GM23338 (cell line): ENCODE measurements at regions not wholly inside any gene's neighbourhood (a gene's known extent, or its start where the extent isn't known, plus 50 kb on each side); places are given as distances from the start of the nearest gene placed in this dataset.

Experiments
- ATAC-seq: fragments of 200-7000 bp; cut with Tn5 transposase; 3 replicates; pipeline ENCODE4 v1.9.1; 2020
- DNase-seq: peaks from one replicate; pipeline ENCODE4 v3.0.0-alpha.2; 2015; ENCODE audit warnings: low spot score
- H2AFZ ChIP-seq: fragments of 200-600 bp; sonication (generic); 2 replicates; pipeline ENCODE4 v1.8.0; 2016; ENCODE audit warnings: antibody characterized with exemption, mild to moderate bottlenecking, moderate library complexity
- H3F3A ChIP-seq: fragments of 200-600 bp; sonication (generic); replicated peaks from 2 replicates; pipeline ENCODE4 v1.8.0; 2017; ENCODE audit warnings: antibody characterized with exemption, mixed run types, low read depth
- H3K27ac ChIP-seq: fragments of 200-600 bp; sonication (generic); 2 replicates; pipeline ENCODE4 v1.6.1; 2016; ENCODE audit warnings: low read depth
- H3K27me3 ChIP-seq: fragments of 200-600 bp; sonication (generic); 2 replicates; pipeline ENCODE4 v1.8.0; 2016; ENCODE audit warnings: mild to moderate bottlenecking, mixed run types, moderate library complexity; ENCODE audit not compliant: insufficient read depth
- H3K36me3 ChIP-seq: fragments of 200-600 bp; sonication (generic); 2 replicates; pipeline ENCODE4 v1.8.0; 2016; ENCODE audit warnings: mild to moderate bottlenecking; ENCODE audit not compliant: insufficient read depth
- H3K4me1 ChIP-seq: fragments of 200-600 bp; sonication (generic); 2 replicates; pipeline ENCODE4 v1.8.0; 2016; ENCODE audit warnings: mild to moderate bottlenecking, moderate library complexity; ENCODE audit not compliant: insufficient read depth
- H3K4me2 ChIP-seq: fragments of 200-600 bp; sonication (generic); 2 replicates; pipeline ENCODE4 v1.7.1; 2017; ENCODE audit warnings: mixed run types
- H3K4me3 ChIP-seq: fragments of 200-600 bp; sonication (generic); 2 replicates; pipeline ENCODE4 v1.6.1; 2016; ENCODE audit warnings: mixed run types
- H3K79me2 ChIP-seq: fragments of 200-600 bp; sonication (generic); replicated peaks from 2 replicates; pipeline ENCODE4 v1.8.0; 2017; ENCODE audit warnings: mild to moderate bottlenecking; ENCODE audit not compliant: insufficient read depth
- H3K9me2 ChIP-seq: fragments of 200-600 bp; sonication (generic); 2 replicates; pipeline ENCODE4 v1.8.0; 2017; ENCODE audit not compliant: insufficient read depth
- H4K20me1 ChIP-seq: fragments of 200-600 bp; sonication (generic); replicated peaks from 2 replicates; pipeline ENCODE4 v1.8.0; 2017; ENCODE audit warnings: mild to moderate bottlenecking; ENCODE audit not compliant: insufficient read depth
- H3K27ac Mint-ChIP-seq: 2 replicates; pipeline ENCODE4 v1.8.0; 2020; ENCODE audit warnings: inconsistent platforms, mild to moderate bottlenecking, moderate library complexity, mixed read lengths
- H3K27me3 Mint-ChIP-seq: 3 replicates; pipeline ENCODE4 v1.8.0; 2022; ENCODE audit warnings: low read depth, mild to moderate bottlenecking, moderate library complexity, mixed read lengths, inconsistent platforms; ENCODE audit not compliant: insufficient read depth, poor library complexity
- H3K36me3 Mint-ChIP-seq: 3 replicates; pipeline ENCODE4 v1.8.0; 2021; ENCODE audit warnings: low read depth, mild to moderate bottlenecking, inconsistent platforms, moderate library complexity, mixed read lengths
- H3K4me1 Mint-ChIP-seq: 3 replicates; pipeline ENCODE4 v1.8.0; 2020; ENCODE audit warnings: mild to moderate bottlenecking, inconsistent platforms, mixed read lengths
- H3K4me3 Mint-ChIP-seq: 3 replicates; pipeline ENCODE4 v1.8.0; 2021; ENCODE audit warnings: moderate library complexity, mild to moderate bottlenecking, inconsistent platforms, mixed read lengths
- H3K9me3 Mint-ChIP-seq: 3 replicates; pipeline ENCODE4 v1.8.0; 2020; ENCODE audit warnings: moderate library complexity, mild to moderate bottlenecking, inconsistent platforms, mixed read lengths
- CREB1 ChIP-seq: fragments of 250-450 bp; sonication (Bioruptor Pico); IDR thresholded peaks from 2 replicates; pipeline ENCODE4 v1.5.0; 2020; ENCODE audit warnings: low read depth, mild to moderate bottlenecking, moderate library complexity
- CTCF ChIP-seq, 2 experiments: fragments of 200-600 bp in 1 of 2; sonication (generic) in 1 of 2; conservative IDR thresholded peaks; 2 replicates each; pipeline versions ENCODE4 v1.5.1 to v1.6.1; 2016 to 2017; ENCODE audit warnings: antibody characterized with exemption in 2 of 2, low read depth in 2 of 2, mild to moderate bottlenecking in 2 of 2, moderate library complexity in 1 of 2
- ETS1 ChIP-seq: IDR thresholded peaks from 2 replicates; pipeline ENCODE4 v1.6.1; 2016; ENCODE audit warnings: antibody characterized with exemption
- EZH2 ChIP-seq: fragments of 200-600 bp; sonication (generic); IDR thresholded peaks from one replicate; pipeline ENCODE4 v1.8.0; 2017; ENCODE audit warnings: antibody characterized with exemption, mild to moderate bottlenecking, low read depth; ENCODE audit not compliant: unreplicated experiment
- EZH2phosphoT487 ChIP-seq: fragments of 200-600 bp; sonication (generic); IDR thresholded peaks from one replicate; pipeline ENCODE4 v1.8.1; 2018; ENCODE audit warnings: antibody characterized with exemption; ENCODE audit not compliant: unreplicated experiment
- JUNB ChIP-seq: IDR thresholded peaks from one replicate; pipeline ENCODE4 v1.6.1; 2016; ENCODE audit warnings: antibody characterized with exemption; ENCODE audit not compliant: unreplicated experiment
- NANOG ChIP-seq: IDR thresholded peaks from 2 replicates; pipeline ENCODE4 v1.6.1; 2016; ENCODE audit warnings: antibody characterized with exemption, borderline replicate concordance
- POLR2AphosphoS5 ChIP-seq: IDR thresholded peaks from 2 replicates; pipeline ENCODE4 v1.6.1; 2016; ENCODE audit warnings: antibody characterized with exemption, low read depth
- REST ChIP-seq: IDR thresholded peaks from one replicate; pipeline ENCODE4 v1.6.1; 2018; ENCODE audit warnings: antibody characterized with exemption; ENCODE audit not compliant: unreplicated experiment
- STAT1 ChIP-seq: IDR thresholded peaks from one replicate; pipeline ENCODE4 v1.6.1; 2016; ENCODE audit warnings: antibody characterized with exemption; ENCODE audit not compliant: unreplicated experiment
- ZNF114 ChIP-seq: fragments of 250-450 bp; sonication (Bioruptor Pico); IDR thresholded peaks from 2 replicates; pipeline ENCODE4 v1.5.0; 2020; ENCODE audit warnings: mild to moderate bottlenecking, moderate library complexity
- ZNF331 ChIP-seq: fragments of 250-450 bp; sonication (Bioruptor Pico); IDR thresholded peaks from 2 replicates; pipeline ENCODE4 v1.5.0; 2020; ENCODE audit warnings: low read depth, mild to moderate bottlenecking, moderate library complexity
- ZNF462 ChIP-seq: fragments of 250-450 bp; sonication (Bioruptor Pico); IDR thresholded peaks from 2 replicates; pipeline ENCODE4 v1.5.0; 2020; ENCODE audit warnings: mild to moderate bottlenecking, moderate library complexity

- no peaks in the 10 kb centered on the region for H3K79me2 ChIP-seq
- ATAC-seq (no peak), DNase-seq (no peak)
- H4K20me1 ChIP-seq: no peaks in the 10 kb centered on the region
- H3K36me3 Mint-ChIP-seq: no peaks in the 10 kb centered on the region
- H3K27me3 ChIP-seq: no peaks in the 10 kb centered on the region
- no peaks in the 10 kb centered on the region for H3K36me3 ChIP-seq
- no peaks in the 10 kb centered on the region for H3K9me3 Mint-ChIP-seq
- H3K4me2 ChIP-seq: no peak overlapping the region
- H3K4me1 Mint-ChIP-seq: no peaks in the 10 kb centered on the region
- no peak overlapping the region for H2AFZ ChIP-seq
- H3K27me3 Mint-ChIP-seq: no peaks in the 10 kb centered on the region
- TF ChIP-seq EZH2 (no peak), ZNF114 (no peak), CREB1 (CRISPR knock-in tag) (no peak), POLR2AphosphoS5 (no peak), ETS1 (no peak), REST (no peak), JUNB (no peak), ZNF462 (CRISPR knock-in tag) (no peak), STAT1 (no peak), CTCF (conservative IDR thresholded peaks at IDR 0.05; ENCODE audit: low read depth in 2 of 2) (no peak), EZH2phosphoT487 (no peak), ZNF331 (CRISPR knock-in tag) (no peak), NANOG (no peak)
- H3K4me1 ChIP-seq: no peaks in the 10 kb centered on the region
- no peak overlapping the region for H3K27ac ChIP-seq
- H3K9me2 ChIP-seq: no peaks in the 10 kb centered on the region; the same call in 1 of the 2 replicates
- no peak overlapping the region for H3K4me3 Mint-ChIP-seq
- H3K27ac Mint-ChIP-seq: no peak overlapping the region
- H3F3A ChIP-seq: no peaks in the 10 kb centered on the region
- no peak overlapping the region for H3K4me3 ChIP-seq
Observed at GRCh38 chr11:106496677-106497076, 419.2 kb downstream of the AASDHPPT start.
